SK-N-SH treated with all-trans-retinoic acid at 6 μM for 48 hours (cell line): ENCODE measurements at regions not wholly inside any gene's neighbourhood (a gene's known extent, or its start where the extent isn't known, plus 50 kb on each side); places are given as distances from the start of the nearest gene placed in this dataset.

ENCODE experiments used
- ATAC-seq: fragments of 200-7000 bp; cut with Tn5 transposase; 3 replicates; pipeline ENCODE4 v1.9.1; 2020; ENCODE audit warnings: mild to moderate bottlenecking, moderate library complexity
- ARNTL ChIP-seq: fragments of 450-650 bp; formaldehyde crosslinking; IDR thresholded peaks from 2 replicates; pipeline ENCODE4 v1.5.0; 2020; ENCODE audit warnings: low read depth, mild to moderate bottlenecking, moderate library complexity, borderline replicate concordance
- BACH2 ChIP-seq: fragments of 250-450 bp; sonication (Bioruptor Pico); IDR thresholded peaks from 2 replicates; pipeline ENCODE4 v1.9.0; 2021; ENCODE audit warnings: mild to moderate bottlenecking, borderline replicate concordance
- CREB5 ChIP-seq: fragments of 250-450 bp; sonication (Bioruptor Pico); IDR thresholded peaks from 2 replicates; pipeline ENCODE4 v1.5.1; 2020; ENCODE audit warnings: low read depth, mild to moderate bottlenecking, moderate library complexity
- CSDC2 ChIP-seq: fragments of 250-450 bp; sonication (Bioruptor Pico); IDR thresholded peaks from 2 replicates; pipeline ENCODE4 v1.5.0; 2020; ENCODE audit warnings: mild to moderate bottlenecking, moderate library complexity
- CSRNP3 ChIP-seq: fragments of 250-450 bp; sonication (Bioruptor Pico); IDR thresholded peaks from 2 replicates; pipeline ENCODE4 v1.5.1; 2021; ENCODE audit warnings: mild to moderate bottlenecking, moderate library complexity
- ESRRG ChIP-seq: fragments of 250-450 bp; sonication (Bioruptor Pico); IDR thresholded peaks from 2 replicates; pipeline ENCODE4 v1.6.1; 2021; ENCODE audit warnings: mild to moderate bottlenecking
- GLIS3 ChIP-seq: fragments of 250-450 bp; sonication (Bioruptor Pico); IDR thresholded peaks from 2 replicates; pipeline ENCODE4 v1.5.0; 2020; ENCODE audit warnings: mild to moderate bottlenecking, moderate library complexity
- ISL1 ChIP-seq: fragments of 250-450 bp; sonication (Bioruptor Pico); IDR thresholded peaks from 2 replicates; pipeline ENCODE4 v2.1.2; 2022; ENCODE audit warnings: mild to moderate bottlenecking, moderate library complexity
- OSR1 ChIP-seq: fragments of 250-450 bp; sonication (Bioruptor Pico); IDR thresholded peaks from 2 replicates; pipeline ENCODE4 v1.8.0; 2022; ENCODE audit warnings: moderate library complexity, mild to moderate bottlenecking, inconsistent platforms
- PATZ1 ChIP-seq: fragments of 250-450 bp; sonication (Bioruptor Pico); IDR thresholded peaks from 2 replicates; pipeline ENCODE4 v1.8.0; 2020; ENCODE audit warnings: mild to moderate bottlenecking, moderate library complexity, borderline replicate concordance
- POU6F1 ChIP-seq: fragments of 250-450 bp; sonication (Bioruptor Pico); IDR thresholded peaks from 2 replicates; pipeline ENCODE4 v1.8.0; 2021; ENCODE audit warnings: low read depth, mild to moderate bottlenecking, moderate library complexity, borderline replicate concordance
- PPARA ChIP-seq: fragments of 250-450 bp; sonication (Bioruptor Pico); IDR thresholded peaks from 2 replicates; pipeline ENCODE4 v1.5.0; 2020; ENCODE audit warnings: mild to moderate bottlenecking, borderline replicate concordance
- SNAI2 ChIP-seq: fragments of 250-450 bp; sonication (Bioruptor Pico); IDR thresholded peaks from 2 replicates; pipeline ENCODE4 v1.5.0; 2020; ENCODE audit warnings: mild to moderate bottlenecking, moderate library complexity
- TCF4 ChIP-seq: fragments of 250-450 bp; sonication (Bioruptor Pico); IDR thresholded peaks from 2 replicates; pipeline ENCODE4 v1.8.0; 2021; ENCODE audit warnings: mild to moderate bottlenecking, moderate library complexity, borderline replicate concordance
- TSHZ2 ChIP-seq: fragments of 250-450 bp; sonication (Bioruptor Pico); IDR thresholded peaks from 2 replicates; pipeline ENCODE4 v1.5.0; 2020; ENCODE audit warnings: mild to moderate bottlenecking, moderate library complexity
- ZC3H10 ChIP-seq: fragments of 250-450 bp; sonication (Bioruptor Pico); IDR thresholded peaks from 2 replicates; pipeline ENCODE4 v1.5.1; 2021; ENCODE audit warnings: mild to moderate bottlenecking, moderate library complexity
- ZFP3 ChIP-seq: fragments of 250-450 bp; sonication (Bioruptor Pico); IDR thresholded peaks from 2 replicates; pipeline ENCODE4 v1.5.0; 2020; ENCODE audit warnings: mild to moderate bottlenecking, moderate library complexity
- ZFP30 ChIP-seq: fragments of 450-650 bp; formaldehyde crosslinking; IDR thresholded peaks from 2 replicates; pipeline ENCODE4 v1.5.0; 2022; ENCODE audit warnings: mild to moderate bottlenecking, moderate library complexity
- ZNF565 ChIP-seq: fragments of 450-650 bp; formaldehyde crosslinking; conservative IDR thresholded peaks from 2 replicates; pipeline ENCODE4 v1.5.0; 2020; ENCODE audit warnings: low read depth, mild to moderate bottlenecking, moderate library complexity
- ZNF70 ChIP-seq: fragments of 450-650 bp; formaldehyde crosslinking; IDR thresholded peaks from 2 replicates; pipeline ENCODE4 v1.5.0; 2020; ENCODE audit warnings: mild to moderate bottlenecking, moderate library complexity
- ZNF8 ChIP-seq: fragments of 450-650 bp; formaldehyde crosslinking; IDR thresholded peaks from 2 replicates; pipeline ENCODE4 v1.5.0; 2020; ENCODE audit warnings: mild to moderate bottlenecking, moderate library complexity

GRCh38 chr9:1490341-1491232 is 440.4 kb downstream of the DMRT2 start:
- TF ChIP-seq OSR1 (CRISPR knock-in tag), result no peak
- TF ChIP-seq GLIS3 (CRISPR knock-in tag), result no peak
- TF ChIP-seq ZFP30 (CRISPR knock-in tag), result no peak
- no peak for TF ChIP-seq ZNF8 (CRISPR knock-in tag)
- no peak for TF ChIP-seq ESRRG
- no peak for TF ChIP-seq ZC3H10 (CRISPR knock-in tag)
- no peak for TF ChIP-seq ZNF70 (CRISPR knock-in tag)
- TF ChIP-seq POU6F1 (CRISPR knock-in tag), result no peak
- TF ChIP-seq BACH2, result no peak
- ATAC-seq, result no peak

GRCh38 chr9:1492156-1492555 is 442.0 kb downstream of the DMRT2 start:
- no peak for ATAC-seq
- TF ChIP-seq OSR1 (CRISPR knock-in tag) (no peak), ZFP3 (CRISPR knock-in tag) (no peak), ZNF8 (CRISPR knock-in tag) (no peak)
- TF ChIP-seq, all 23 proteins: peak for 0

- no peak for ATAC-seq
- TF ChIP-seq ZFP3 (CRISPR knock-in tag), result no peak
- no peak for TF ChIP-seq ISL1
- no peak for TF ChIP-seq SNAI2 (CRISPR knock-in tag)
- no peak for TF ChIP-seq OSR1 (CRISPR knock-in tag)
- no peak for TF ChIP-seq PPARA (CRISPR knock-in tag)
- TF ChIP-seq CREB5 (CRISPR knock-in tag), result no peak
- no peak for TF ChIP-seq BACH2
These were observed 445.3 kb downstream of the DMRT2 start for GRCh38 chr9:1495282-1496030.

GRCh38 chr9:1505489-1505888 is 455.3 kb downstream of the DMRT2 start:
- no peak for ATAC-seq
- no peak for TF ChIP-seq CSRNP3
- TF ChIP-seq ISL1, result no peak
- no peak for TF ChIP-seq POU6F1 (CRISPR knock-in tag)
- no peak for TF ChIP-seq PATZ1 (CRISPR knock-in tag)
- no peak for TF ChIP-seq TCF4 (CRISPR knock-in tag)
- TF ChIP-seq SNAI2 (CRISPR knock-in tag), result no peak
- TF ChIP-seq BACH2, result no peak
- TF ChIP-seq CSDC2, result no peak
- no peak for TF ChIP-seq TSHZ2 (CRISPR knock-in tag)
- TF ChIP-seq ZFP3 (CRISPR knock-in tag), result no peak
- TF ChIP-seq ZNF565, result no peak
- no peak for TF ChIP-seq CREB5 (CRISPR knock-in tag)
- TF ChIP-seq ARNTL, result no peak
- TF ChIP-seq ZNF70 (CRISPR knock-in tag), result no peak
- TF ChIP-seq ZC3H10 (CRISPR knock-in tag), result no peak
- no peak for TF ChIP-seq ZNF8 (CRISPR knock-in tag)
- TF ChIP-seq PPARA (CRISPR knock-in tag), result no peak
